ENCODE measurements at regions not wholly inside any gene's neighbourhood (a gene's known extent, or its start where the extent isn't known, plus 50 kb on each side); places are given as distances from the start of the nearest gene placed in this dataset.

DNA sequence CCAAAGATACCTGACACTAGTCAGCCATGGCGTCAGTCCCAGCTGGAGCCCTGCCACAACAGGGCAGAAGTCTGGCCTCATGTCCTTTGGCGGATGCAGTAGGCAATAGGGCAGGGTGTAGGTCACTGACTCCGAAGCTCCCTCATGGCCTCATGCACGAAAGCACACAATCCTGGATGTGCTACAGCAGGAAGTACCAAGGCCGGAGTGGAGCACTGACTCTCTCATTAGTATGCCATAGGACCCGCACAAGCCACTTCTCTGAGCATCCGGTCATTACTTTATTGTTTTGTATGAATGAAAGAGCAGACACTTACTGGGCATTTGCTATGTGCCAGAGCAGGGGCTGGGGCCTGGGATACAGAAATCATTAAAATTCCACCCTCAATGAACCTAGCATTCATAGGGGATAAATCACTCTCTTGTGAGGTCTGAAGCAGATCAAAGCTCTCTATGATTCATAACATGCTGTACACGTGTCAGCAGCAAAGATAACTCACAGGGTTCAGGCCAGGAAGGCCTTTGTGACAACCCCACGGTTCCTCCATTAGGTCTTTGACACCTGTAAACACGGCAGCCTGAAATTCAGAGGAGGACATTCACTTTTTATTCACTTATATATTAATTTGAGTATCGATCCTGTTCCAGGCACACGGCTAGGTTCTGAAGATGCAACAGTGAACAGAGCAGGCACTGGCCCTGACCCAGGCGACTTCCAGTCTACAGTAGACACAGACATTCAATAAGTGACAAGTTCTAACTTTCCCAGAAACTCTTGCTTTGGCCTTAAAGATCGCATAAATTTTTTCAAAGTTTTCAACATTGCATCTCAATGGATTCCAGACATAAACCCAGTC is 357.9 kb upstream of the USP24 start:
- TF ChIP-seq, protein P1, sequence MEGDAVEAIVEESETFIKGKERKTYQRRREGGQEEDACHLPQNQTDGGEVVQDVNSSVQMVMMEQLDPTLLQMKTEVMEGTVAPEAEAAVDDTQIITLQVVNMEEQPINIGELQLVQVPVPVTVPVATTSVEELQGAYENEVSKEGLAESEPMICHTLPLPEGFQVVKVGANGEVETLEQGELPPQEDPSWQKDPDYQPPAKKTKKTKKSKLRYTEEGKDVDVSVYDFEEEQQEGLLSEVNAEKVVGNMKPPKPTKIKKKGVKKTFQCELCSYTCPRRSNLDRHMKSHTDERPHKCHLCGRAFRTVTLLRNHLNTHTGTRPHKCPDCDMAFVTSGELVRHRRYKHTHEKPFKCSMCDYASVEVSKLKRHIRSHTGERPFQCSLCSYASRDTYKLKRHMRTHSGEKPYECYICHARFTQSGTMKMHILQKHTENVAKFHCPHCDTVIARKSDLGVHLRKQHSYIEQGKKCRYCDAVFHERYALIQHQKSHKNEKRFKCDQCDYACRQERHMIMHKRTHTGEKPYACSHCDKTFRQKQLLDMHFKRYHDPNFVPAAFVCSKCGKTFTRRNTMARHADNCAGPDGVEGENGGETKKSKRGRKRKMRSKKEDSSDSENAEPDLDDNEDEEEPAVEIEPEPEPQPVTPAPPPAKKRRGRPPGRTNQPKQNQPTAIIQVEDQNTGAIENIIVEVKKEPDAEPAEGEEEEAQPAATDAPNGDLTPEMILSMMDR (IDR thresholded peaks at IDR 0.05; ENCODE audit: borderline replicate concordance, insufficient read depth, low read depth, low read length): no peak
- no peak overlapping the region for H3K4me3 ChIP-seq (ENCODE audit: low read depth, low read length)

DNA sequence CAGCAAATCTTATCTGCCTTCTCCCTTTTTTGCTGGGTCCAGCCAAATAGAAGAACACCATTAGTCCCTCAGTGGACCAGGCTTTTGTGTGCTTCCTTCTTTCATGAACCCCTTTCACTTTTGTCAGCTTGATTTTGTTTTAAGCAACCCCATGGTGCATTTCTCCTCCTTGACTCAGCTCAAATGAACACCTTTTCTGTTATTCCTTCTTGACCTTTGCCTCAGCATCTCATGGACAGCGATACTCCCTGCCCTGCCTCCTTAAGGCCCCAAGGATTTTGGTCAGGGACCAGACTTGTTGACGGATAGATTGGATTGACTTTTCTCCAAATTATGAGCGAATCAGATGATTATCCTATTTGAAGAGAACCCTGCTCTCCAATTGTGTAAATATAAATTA is 356.6 kb upstream of the USP24 start:
- TF ChIP-seq, protein P1 (IDR thresholded peaks at IDR 0.05; ENCODE audit: borderline replicate concordance, insufficient read depth, low read depth, low read length): no peak
- no peak overlapping the region for H3K4me3 ChIP-seq (ENCODE audit: low read depth, low read length)

DNA sequence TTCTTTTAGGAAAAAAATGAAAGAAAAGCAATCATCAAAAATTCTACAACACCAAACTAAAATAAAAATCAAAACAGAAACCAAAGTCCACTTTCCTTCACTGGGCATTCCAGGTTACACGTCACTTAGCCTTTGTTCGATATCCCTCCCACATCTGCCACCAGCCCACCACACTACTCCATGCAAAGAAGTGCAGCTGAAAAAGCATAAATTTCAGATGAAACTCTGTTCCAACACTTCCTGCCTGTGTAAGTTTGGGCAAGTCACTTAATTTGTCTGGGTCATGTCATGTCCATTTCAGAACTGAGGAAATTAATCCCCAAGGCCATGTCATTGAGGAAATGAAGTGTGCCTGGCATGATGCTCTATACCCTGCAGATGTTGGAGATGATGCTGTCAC is 354.3 kb upstream of the USP24 start:
- H3K4me3 ChIP-seq (ENCODE audit: low read depth, low read length): no peak overlapping the region
- TF ChIP-seq, protein P1 (IDR thresholded peaks at IDR 0.05; ENCODE audit: borderline replicate concordance, insufficient read depth, low read depth, low read length): no peak

DNA sequence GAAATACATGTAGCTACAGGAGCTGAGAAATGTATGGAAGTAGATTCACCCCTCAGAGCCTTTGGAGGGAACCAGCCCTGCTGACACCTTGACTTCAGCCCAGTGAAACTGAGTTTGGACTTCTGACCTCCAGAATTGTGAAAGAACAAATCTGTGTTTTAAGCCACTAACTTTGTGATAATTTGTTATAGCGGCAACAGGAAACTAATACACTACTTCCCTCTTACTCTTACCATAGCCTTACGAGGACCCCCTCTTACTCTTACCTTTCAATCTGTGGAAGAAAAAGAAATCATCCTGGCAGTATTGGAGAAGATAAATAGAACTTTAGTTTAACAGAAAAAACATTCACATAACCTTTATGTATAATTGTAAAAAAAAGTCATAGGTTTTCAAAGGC is 353.6 kb upstream of the USP24 start:
- no peak overlapping the region for H3K4me3 ChIP-seq (ENCODE audit: low read depth, low read length)
- TF ChIP-seq, protein P1 (IDR thresholded peaks at IDR 0.05; ENCODE audit: borderline replicate concordance, insufficient read depth, low read depth, low read length): no peak

DNA sequence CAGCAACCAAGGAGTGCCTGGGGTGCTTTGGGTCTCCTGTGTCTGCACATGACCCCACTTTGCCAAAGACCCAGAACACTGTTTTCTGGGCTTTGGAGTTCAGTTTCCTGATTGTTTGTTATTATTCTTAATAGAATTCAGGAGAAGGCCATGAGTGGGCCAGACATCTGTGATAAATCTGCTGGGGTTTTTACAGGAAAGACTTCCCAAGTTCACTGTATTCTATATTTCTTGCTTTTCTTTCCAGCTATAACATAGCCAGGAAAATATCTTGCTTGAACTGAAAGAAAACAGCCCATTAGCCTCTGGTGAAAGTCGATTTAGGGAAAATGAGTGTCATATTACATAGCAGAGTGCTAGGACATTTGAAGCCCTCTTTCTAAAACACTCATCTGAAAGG is 345.1 kb upstream of the USP24 start:
- H3K4me3 ChIP-seq (ENCODE audit: low read depth, low read length): no peak overlapping the region
- TF ChIP-seq, protein P1 (IDR thresholded peaks at IDR 0.05; ENCODE audit: borderline replicate concordance, insufficient read depth, low read depth, low read length): no peak

DNA sequence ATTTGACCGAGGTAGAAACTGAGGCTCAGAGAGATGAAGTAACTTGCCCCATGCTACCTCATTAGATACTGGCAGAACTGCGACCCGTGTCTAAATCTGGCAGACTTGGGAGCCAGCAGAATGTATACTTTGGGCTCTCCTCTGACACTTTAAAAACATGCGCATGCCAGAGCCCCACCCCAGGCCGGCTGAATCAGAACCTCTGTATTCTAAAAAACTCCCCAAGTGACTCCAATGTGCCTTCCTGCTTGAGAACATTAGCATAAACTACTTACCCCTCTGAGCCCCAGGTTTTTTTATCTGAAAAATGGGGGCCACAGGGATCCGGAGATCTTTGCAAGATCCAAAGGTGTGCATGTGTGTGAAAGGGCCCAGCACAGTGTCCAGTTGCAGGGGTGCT is 344.7 kb upstream of the USP24 start:
- no peak overlapping the region for H3K4me3 ChIP-seq (ENCODE audit: low read depth, low read length)
- TF ChIP-seq, protein P1 (IDR thresholded peaks at IDR 0.05; ENCODE audit: borderline replicate concordance, insufficient read depth, low read depth, low read length): no peak

DNA sequence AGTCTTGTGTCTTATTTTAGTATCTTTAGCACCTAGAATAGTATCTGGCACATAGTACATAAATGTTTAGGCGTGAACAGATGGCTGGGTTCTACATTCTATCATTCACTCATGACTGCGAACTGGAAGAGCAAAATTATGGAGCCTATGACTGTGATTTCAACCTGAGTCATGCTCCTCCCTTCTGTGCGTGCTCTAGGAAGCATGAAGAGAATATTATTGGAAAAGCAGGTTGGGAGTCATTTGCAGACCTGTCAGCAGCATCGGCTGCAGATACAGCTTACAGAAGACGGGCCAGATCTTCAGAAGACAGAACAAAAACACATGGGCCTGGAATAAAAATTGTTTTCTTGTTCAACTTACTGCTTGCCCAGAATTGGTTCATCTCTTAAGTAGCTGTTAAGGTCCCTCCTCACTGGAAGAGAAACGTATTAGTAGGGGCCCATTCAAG is 344.0 kb upstream of the USP24 start:
- TF ChIP-seq, protein P1 (IDR thresholded peaks at IDR 0.05; ENCODE audit: borderline replicate concordance, insufficient read depth, low read depth, low read length): no peak
- H3K4me3 ChIP-seq (ENCODE audit: low read depth, low read length): no peak overlapping the region

Data from GM12875 (cell line).